Activated T-cell treated with anti-CD3 and anti-CD28 coated beads, Interleukin-2, amount 50 U/mL, for 48 hours (primary cell): ENCODE measurements at regions not wholly inside any gene's neighbourhood (a gene's known extent, or its start where the extent isn't known, plus 50 kb on each side); places are given as distances from the start of the nearest gene placed in this dataset.
"Not testable (repeated sequence)": the region's sequence is repeated elsewhere in the genome, so short reads cannot be mapped to it uniquely, and the experiment has no call there.

Experiments
- DNase-seq, 2 experiments: peaks; one replicate each; pipeline ENCODE4 v3.0.0-alpha.2; 2020

- no peak for DNase-seq
Measured at GRCh38 chrX:128754130-128754529, 701.9 kb upstream of the ACTRT1 start.

DNA sequence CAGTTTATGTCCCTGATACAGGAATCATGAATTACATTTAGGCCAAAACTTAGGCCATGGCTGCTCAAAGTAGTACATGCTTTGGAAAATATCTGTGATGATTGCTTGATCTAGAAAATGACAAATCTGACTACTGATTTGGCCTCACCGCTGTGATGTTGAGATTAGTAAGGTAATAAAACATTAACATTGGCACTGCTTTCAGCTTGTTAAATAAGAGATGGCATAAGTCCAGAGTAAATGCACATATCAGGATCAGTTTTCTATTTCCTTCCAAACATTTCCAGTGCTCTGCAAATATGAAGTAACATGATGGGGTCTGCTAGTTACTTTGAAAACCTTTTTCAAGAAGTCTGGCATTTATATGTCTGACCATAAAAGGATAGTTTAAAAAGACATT, 687.3 kb upstream of the ACTRT1 start:
- DNase-seq = no peak

DNA sequence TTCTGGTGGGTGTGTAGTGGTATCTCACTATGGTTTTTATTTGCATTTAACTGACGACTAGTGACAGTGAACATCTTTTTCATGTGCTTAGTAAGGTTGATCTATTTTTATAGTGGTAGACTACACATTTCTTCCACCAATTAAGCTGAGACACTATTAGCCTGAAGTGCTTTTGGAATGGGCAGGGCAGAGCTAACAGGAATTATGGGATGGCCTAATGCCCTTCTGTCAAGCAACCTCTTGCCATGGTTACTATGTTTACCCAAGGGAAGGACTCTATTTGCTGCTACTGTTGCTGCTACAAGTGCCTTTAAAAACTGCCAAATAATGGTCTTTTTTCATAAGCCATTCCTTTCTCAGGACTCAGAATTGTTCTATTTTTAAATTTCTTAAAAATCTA, 676.7 kb upstream of the ACTRT1 start:
- DNase-seq = no peak

- no peak for DNase-seq
Measured at GRCh38 chrX:128717635-128718578, 665.7 kb upstream of the ACTRT1 start.

DNA sequence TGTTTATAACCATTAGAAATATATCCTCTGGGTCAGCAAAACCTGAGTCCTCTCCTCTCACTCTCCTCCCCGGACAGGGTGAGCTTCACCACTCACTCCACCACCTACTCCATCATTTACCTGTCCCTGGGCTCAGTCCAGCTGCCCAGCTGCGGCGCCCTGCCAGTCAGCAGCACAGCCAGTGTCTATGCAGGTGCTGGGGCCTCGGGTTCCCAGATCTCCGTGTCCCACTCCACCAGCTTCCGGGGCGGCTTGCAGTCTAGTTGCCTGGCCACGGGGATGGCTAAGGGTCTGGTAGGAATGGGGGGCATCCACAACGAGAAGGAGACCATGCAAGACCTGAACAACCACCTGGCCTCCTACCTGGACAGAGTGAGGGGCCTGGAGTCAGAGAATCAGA, 662.2 kb upstream of the ACTRT1 start:
- no peak for DNase-seq

GRCh38 chrX:128699716-128700285, 647.6 kb upstream of the ACTRT1 start:
- no peak for DNase-seq

DNA sequence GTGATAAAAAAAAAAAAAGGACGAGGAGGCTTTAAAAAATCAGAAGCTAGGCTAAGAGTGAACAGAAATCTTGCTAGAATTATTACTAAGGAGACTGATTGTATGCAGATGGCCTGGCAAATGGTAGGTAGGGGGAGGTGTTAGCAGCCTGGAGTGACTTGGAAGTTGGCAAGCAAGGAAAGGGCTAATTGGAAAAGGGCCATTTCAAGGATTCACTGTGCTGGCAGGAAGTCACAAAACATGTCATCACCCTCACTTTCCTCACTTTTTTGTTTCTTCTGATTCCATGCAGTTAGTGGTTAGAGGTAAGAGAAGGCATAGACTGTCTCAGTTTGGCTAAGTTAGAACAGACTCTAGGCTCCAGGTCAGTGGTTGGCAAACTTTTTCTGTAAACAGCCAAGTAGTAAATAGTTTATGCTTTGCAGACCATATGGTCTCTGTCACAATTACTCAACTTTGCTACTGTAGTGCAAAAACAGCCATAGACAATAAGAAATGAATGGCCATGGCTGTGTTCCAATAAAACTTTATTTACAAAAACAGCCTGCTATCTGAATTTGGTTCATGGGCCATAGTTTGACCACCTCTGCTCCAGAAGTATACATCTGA, 646.5 kb upstream of the ACTRT1 start:
- no peak for DNase-seq

GRCh38 chrX:128691872-128692271, 639.7 kb upstream of the ACTRT1 start:
- no peak for DNase-seq

- DNase-seq = no peak
Measured at GRCh38 chrX:128685387-128685786, 633.2 kb upstream of the ACTRT1 start.

GRCh38 chrX:128676651-128677050, 624.4 kb upstream of the ACTRT1 start:
- DNase-seq = no peak

- DNase-seq = not testable (repeated sequence)
Measured at GRCh38 chrX:128674326-128675086, 622.3 kb upstream of the ACTRT1 start.

DNA sequence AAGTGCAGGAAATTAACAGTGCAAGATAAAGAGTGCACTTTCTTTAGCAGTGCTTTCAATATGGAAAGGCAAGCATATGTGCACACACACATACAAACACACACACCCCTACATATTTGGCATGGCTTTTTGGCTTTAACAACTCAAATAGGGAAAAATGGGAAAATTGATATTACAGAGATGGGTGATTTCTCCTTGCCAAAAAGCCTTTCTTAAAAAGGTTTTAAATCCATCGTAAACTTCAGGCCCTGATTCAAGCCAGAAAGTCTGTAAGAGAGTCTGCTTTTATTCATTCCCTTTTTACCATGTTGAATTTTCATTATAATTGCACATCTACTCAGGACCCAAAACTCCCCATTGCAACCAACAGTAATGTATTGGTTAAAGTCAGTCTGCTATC, 612.0 kb upstream of the ACTRT1 start:
- no peak for DNase-seq

- no peak for DNase-seq
Measured at GRCh38 chrX:128653524-128654060, 601.4 kb upstream of the ACTRT1 start.

DNA sequence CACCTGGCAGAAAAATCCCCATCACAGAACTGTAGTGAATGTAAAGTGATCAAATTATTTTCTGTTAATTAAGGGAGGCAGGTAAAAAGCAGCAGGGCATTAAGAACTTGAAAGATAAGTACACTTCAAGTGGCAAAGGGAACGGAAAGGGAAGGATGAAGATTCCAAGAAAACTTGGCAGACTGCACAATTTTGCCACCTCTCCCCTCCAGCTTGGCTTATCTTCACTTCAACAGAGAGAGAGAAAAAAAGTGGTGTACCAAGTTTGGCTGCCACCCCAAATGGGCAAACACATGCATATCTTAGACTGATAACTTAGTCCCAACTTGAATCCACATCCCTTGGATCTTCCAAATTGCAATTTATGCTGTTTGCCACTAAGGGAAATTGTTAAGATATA, 598.1 kb upstream of the ACTRT1 start:
- DNase-seq = no peak

DNA sequence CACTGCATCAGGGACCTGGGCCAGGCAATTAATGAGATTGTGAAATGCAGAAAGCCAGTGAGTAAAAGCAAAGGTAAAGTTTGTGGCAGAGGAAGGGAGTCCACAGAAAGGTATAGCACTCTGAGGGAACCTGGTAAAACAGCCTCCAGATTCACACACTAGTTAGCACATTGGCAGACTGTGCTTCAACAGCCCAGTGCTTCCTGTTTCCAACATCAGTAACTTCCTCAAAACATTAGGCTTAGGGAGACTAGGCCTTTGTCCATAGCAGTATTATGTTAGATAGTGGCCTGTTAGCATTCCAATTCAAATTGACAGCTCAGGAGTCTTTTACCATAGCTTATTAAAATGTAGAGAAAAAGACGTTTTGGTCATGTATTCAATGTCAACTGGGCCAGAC, 582.6 kb upstream of the ACTRT1 start:
- no peak for DNase-seq

DNA sequence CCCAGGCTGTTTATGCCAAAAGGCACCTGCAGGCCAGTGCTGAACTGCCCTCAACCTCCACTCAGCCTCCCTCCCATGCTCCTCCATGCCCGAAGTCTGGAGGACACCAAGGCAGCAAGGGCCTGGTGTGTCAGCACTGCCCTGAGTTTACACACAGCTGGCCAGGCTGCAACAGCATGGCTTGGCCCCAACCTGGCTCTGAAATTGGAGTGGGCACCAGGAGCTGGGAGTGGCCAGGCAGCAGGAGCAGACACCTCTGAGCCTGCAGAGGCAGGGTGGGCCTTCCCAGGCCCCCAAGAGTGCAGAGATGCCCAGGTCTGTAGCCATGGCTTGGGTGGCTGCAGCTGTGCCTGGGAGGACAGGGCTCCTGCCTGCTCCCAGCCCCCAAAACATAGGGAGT, 571.2 kb upstream of the ACTRT1 start:
- no peak for DNase-seq

DNA sequence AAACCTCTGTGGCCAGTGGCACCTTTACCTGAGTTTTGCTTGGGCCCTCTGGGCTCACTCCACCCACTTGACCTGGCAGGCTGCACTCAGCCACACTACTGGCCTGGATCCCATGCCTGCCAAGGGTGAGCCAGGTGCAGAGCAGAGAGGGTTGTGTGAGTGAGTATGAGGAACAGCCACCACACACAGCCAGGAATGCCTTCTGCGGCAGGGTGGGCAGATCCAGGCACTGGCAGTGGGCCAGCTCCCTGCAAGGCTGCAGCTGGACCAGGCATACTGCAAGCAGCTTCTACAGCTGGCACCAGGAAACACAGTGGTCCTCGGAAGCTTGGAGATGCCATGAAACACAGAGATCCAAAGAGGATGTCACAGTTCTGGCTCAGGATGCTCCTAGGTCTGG, 570.1 kb upstream of the ACTRT1 start:
- no peak for DNase-seq

GRCh38 chrX:128619490-128619889, 567.3 kb upstream of the ACTRT1 start:
- DNase-seq = no peak

GRCh38 chrX:128616933-128617332, 564.7 kb upstream of the ACTRT1 start:
- no peak for DNase-seq

DNA sequence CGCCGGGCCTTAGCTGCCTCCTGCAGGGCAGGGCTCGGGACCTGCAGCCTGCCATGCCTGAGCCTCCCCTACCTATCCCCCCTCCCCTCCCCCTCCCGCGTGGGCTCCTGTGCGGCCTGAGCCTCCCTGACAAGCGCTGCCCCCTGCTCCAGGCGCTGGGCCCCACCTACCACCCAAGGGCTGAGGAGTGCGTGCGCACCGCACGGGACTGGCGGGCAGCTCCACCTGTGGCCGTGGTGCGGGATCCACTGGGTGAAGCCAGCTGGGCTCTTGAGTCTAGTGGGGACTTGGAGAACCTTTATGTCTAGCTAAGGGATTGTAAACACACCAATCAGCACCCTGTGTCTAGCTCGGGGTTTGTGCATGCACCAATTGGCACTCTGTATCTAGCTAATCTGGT, 554.6 kb upstream of the ACTRT1 start:
- DNase-seq = not testable (repeated sequence)

DNA sequence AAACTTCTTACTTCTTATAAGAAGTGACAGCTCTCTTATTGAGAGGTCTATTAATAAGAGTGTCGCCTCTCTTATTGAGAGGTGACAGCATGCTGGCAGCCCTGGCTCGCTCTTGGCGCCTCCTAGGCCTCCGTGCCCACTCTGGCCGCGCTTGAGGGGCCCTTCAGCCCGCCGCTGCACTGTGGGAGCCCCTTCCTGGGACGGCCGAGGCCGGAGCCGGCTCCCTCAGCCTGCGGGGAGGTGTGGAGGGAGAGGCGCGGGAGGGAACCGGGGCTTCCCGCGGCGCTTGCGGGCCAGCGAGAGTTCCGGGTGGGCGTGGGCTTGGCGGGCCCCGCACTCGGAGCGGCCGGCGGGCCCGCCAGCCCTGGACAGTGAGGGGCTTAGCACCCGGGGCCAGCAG, 554.2 kb upstream of the ACTRT1 start:
- not testable (repeated sequence) for DNase-seq

DNA sequence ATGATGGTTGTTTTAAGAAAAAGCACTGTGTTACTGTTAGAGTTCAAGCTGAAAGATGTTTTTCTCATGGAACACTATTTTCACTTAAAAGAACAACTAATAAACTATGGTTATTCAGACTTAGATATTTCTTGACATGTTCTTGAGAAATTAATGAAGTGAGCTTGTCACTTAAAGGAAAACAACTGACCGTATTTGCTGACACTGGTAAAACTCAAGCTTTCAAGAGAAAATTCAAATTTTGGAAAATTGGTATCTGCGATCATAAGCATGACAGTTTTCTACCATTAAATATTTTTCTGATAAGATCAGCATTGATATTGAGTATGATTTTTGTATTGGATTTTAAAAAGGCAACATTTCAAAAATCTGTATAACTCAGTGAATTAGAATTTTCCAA, 549.5 kb upstream of the ACTRT1 start:
- DNase-seq = no peak

DNA sequence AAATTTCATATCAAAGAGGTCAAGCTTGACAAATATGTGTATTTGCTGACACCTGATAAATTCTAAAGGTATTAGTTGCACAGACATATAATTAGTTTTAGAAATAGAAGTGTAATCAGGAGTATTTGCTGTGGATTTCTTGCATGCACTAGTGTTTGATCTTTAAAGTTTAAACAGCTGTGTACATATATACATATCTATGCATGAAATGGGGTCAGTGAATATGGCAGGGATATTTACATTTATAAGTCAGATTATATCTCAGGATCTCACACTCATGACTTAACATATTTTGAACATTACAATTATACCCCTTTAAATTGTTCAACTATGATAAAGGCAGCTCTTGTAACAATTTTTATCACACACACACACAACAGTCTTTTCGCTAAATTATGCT, 547.4 kb upstream of the ACTRT1 start:
- no peak for DNase-seq
